Upper lobe of left lung (tissue), 6 donors: ENCODE measurements at regions not wholly inside any gene's neighbourhood (a gene's known extent, or its start where the extent isn't known, plus 50 kb on each side); places are given as distances from the start of the nearest gene placed in this dataset.

Experiments used
- ATAC-seq, 2 donors: fragments of 200-7000 bp; cut with Tn5 transposase; one replicate each; pipeline ENCODE4 v1.9.1; 2022; ENCODE audit warnings: mild to moderate bottlenecking in 2 of 2, moderate library complexity in 2 of 2; ENCODE audit not compliant: low FRiP score in 2 of 2
- DNase-seq, 2 donors: peaks; one replicate each; pipeline ENCODE4 v3.0.0-alpha.2; 2019 to 2020
- H3K27ac ChIP-seq, 4 donors: fragments of 200-600 bp; sonication (generic); one replicate each; pipeline ENCODE4 v1.5.1; 2016 to 2019
- H3K27me3 ChIP-seq, 4 donors: fragments of 200-600 bp; sonication (generic); one replicate each; pipeline ENCODE4 v1.5.1; 2017 to 2019
- H3K36me3 ChIP-seq, 4 donors: fragments of 200-600 bp; sonication (generic); one replicate each; pipeline ENCODE4 v1.5.1; 2016 to 2019
- H3K4me1 ChIP-seq, 4 donors: fragments of 200-600 bp; sonication (generic); one replicate each; pipeline ENCODE4 v1.5.1; 2018 to 2019
- H3K4me3 ChIP-seq, 4 donors: fragments of 200-600 bp; sonication (generic); one replicate each; pipeline ENCODE4 v1.5.1; 2017 to 2019; ENCODE audit warnings: mild to moderate bottlenecking in 2 of 4, moderate library complexity in 1 of 4
- H3K9me3 ChIP-seq, 4 donors: fragments of 200-600 bp; sonication (generic); one replicate each; pipeline ENCODE4 v1.5.1; 2018 to 2019
- EP300 ChIP-seq, 4 donors: sonication (generic); formaldehyde crosslinking; IDR thresholded peaks; one replicate each; pipeline ENCODE4 v1.5.1; 2017; ENCODE audit warnings: antibody characterized with exemption in 4 of 4, control low read depth in 2 of 4
- POLR2A ChIP-seq, 4 donors: fragments of 450-650 bp; IDR thresholded peaks; one replicate each; pipeline ENCODE4 v1.5.1; 2016 to 2017; ENCODE audit warnings: antibody characterized with exemption in 4 of 4, mild to moderate bottlenecking in 2 of 4
- POLR2AphosphoS5 ChIP-seq, 2 donors: sonication (generic); formaldehyde crosslinking; IDR thresholded peaks; one replicate each; pipeline ENCODE4 v1.5.1; 2017; ENCODE audit warnings: antibody characterized with exemption in 2 of 2
- WGBS, 2 donors: methylation state at CpG; one replicate each; pipeline ENCODE4 v1.1.5; 2017 to 2018; 5-methylcytosine and 5-hydroxymethylcytosine counted together
- TF ChIP-seq, protein P1 (sequence below), 6 experiments: fragments of 450-650 bp in 4 of 6; fragments of 200-600 bp in 2 of 6; sonication (generic) in 2 of 6; IDR thresholded peaks; one replicate each; pipeline ENCODE4 v1.5.1; 2016 to 2019; ENCODE audit warnings: antibody characterized with exemption in 6 of 6
- donor health status: DM: no; HTN: no; CAD: no; lungs with moderate emphysema.
- donor health status: DM: no; HTN: yes; CAD: no; lungs with severe emphysema.

DNA sequence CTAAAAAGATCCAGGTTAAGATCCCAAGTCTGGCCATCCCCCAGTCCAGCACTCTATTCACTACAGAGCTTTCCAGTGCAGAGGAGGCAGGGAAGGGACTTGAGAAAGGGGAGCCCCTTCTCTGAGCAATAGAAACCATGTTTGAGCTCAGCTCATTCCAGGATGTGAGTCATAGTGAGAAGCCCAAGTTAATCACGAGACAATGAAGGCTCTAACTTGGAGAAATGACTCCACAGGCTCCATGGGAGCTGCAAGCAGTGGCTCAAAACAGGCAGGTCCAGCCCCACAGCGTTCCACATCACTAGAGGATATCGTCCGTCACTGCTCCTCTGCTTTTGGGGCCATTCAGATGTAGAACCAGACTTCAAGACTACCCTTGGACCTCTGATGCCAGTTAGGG lies 59.1 kb downstream of the CAMK2N1 start:
- WGBS, 2 donors, result 13 to 56% methylated on average over 1 to 4 of the region's 4 CpGs
- H3K4me3 ChIP-seq, result no peak overlapping the region
- DNase-seq (no peak), ATAC-seq (peak in 1 of 2 donors; percentile 14)
- no peaks in the 10 kb centered on the region for H3K4me1 ChIP-seq
- H3K36me3 ChIP-seq, result no peaks in the 10 kb centered on the region
- H3K27ac ChIP-seq, result no peak overlapping the region
- no peak for TF ChIP-seq POLR2A (IDR thresholded peaks at IDR 0.05)
- TF ChIP-seq POLR2AphosphoS5 (IDR thresholded peaks at IDR 0.05), result no peak
- TF ChIP-seq, protein P1, sequence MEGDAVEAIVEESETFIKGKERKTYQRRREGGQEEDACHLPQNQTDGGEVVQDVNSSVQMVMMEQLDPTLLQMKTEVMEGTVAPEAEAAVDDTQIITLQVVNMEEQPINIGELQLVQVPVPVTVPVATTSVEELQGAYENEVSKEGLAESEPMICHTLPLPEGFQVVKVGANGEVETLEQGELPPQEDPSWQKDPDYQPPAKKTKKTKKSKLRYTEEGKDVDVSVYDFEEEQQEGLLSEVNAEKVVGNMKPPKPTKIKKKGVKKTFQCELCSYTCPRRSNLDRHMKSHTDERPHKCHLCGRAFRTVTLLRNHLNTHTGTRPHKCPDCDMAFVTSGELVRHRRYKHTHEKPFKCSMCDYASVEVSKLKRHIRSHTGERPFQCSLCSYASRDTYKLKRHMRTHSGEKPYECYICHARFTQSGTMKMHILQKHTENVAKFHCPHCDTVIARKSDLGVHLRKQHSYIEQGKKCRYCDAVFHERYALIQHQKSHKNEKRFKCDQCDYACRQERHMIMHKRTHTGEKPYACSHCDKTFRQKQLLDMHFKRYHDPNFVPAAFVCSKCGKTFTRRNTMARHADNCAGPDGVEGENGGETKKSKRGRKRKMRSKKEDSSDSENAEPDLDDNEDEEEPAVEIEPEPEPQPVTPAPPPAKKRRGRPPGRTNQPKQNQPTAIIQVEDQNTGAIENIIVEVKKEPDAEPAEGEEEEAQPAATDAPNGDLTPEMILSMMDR (IDR thresholded peaks at IDR 0.05), result no peak
- H3K27me3 ChIP-seq, result no peaks in the 10 kb centered on the region
- H3K9me3 ChIP-seq, result peaks cover 6 to 20% (median 16%) of the 10 kb centered on the region in 4 donors

DNA sequence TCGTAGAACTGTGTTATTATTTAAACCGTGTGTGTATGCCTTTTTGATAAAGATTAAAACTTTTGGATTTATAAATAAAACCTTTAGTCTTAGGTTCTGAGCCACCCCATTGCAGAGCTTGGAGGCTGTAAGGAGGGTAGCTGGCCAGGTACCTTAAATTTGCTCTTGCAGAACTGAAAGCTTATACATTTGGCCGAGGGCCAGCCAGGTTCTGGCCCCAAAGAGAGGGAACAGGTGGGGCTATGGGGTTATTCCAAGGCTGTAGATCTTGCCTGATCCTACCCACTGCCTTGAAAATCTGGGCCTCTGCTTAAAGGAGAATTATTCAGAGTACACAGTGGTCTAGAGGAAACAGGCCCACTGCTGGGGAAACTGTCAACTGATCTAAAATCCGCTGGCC lies 59.6 kb downstream of the CAMK2N1 start:
- no peak for ATAC-seq
- peaks cover 6 to 20% (median 18%) of the 10 kb centered on the region in 4 donors for H3K9me3 ChIP-seq
- 70 to 72% methylated on average over 3 to 4 of the region's 4 CpGs for WGBS, 2 donors
- DNase-seq, result no peak
- H3K4me1 ChIP-seq, result no peaks in the 10 kb centered on the region
- H3K27ac ChIP-seq, result no peak overlapping the region
- no peaks in the 10 kb centered on the region for H3K36me3 ChIP-seq
- no peaks in the 10 kb centered on the region for H3K27me3 ChIP-seq
- H3K4me3 ChIP-seq, result no peak overlapping the region
- TF ChIP-seq POLR2A (IDR thresholded peaks at IDR 0.05), result no peak
- TF ChIP-seq EP300 (IDR thresholded peaks at IDR 0.05), result no peak
- TF ChIP-seq, protein P1 (IDR thresholded peaks at IDR 0.05), result no peak
- TF ChIP-seq POLR2AphosphoS5 (IDR thresholded peaks at IDR 0.05), result no peak

DNA sequence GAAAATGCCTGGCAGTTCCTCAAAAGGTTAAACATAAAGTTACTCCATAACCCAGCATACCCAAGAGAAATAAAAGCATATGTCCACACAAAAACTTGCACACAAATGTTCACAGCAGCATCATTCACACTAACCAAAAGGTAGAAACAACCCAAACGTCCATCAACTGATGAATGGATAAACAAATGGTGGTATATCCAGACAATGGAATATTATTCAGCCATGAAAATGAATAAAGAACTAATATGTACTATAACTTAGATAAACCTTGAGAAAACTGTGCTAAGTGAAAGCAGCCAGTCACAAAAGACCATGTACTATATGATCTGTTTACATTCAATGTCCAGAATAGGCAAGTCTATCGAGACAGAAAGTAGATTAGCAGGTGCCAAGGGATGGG lies 60.4 kb downstream of the CAMK2N1 start:
- ATAC-seq (no peak), DNase-seq (no peak)
- no peaks in the 10 kb centered on the region for H3K27me3 ChIP-seq
- peaks cover 6 to 20% (median 18%) of the 10 kb centered on the region in 4 donors for H3K9me3 ChIP-seq
- H3K36me3 ChIP-seq, result no peaks in the 10 kb centered on the region
- H3K4me3 ChIP-seq, result no peak overlapping the region
- no peaks in the 10 kb centered on the region for H3K4me1 ChIP-seq
- H3K27ac ChIP-seq, result no peak overlapping the region
- TF ChIP-seq, protein P1 (IDR thresholded peaks at IDR 0.05), result no peak
- no peak for TF ChIP-seq EP300 (IDR thresholded peaks at IDR 0.05)
- TF ChIP-seq POLR2AphosphoS5 (IDR thresholded peaks at IDR 0.05), result no peak
- TF ChIP-seq POLR2A (IDR thresholded peaks at IDR 0.05), result no peak
- WGBS, 2 donors, result 48 to 50% methylated on average over 2 of the region's 2 CpGs

DNA sequence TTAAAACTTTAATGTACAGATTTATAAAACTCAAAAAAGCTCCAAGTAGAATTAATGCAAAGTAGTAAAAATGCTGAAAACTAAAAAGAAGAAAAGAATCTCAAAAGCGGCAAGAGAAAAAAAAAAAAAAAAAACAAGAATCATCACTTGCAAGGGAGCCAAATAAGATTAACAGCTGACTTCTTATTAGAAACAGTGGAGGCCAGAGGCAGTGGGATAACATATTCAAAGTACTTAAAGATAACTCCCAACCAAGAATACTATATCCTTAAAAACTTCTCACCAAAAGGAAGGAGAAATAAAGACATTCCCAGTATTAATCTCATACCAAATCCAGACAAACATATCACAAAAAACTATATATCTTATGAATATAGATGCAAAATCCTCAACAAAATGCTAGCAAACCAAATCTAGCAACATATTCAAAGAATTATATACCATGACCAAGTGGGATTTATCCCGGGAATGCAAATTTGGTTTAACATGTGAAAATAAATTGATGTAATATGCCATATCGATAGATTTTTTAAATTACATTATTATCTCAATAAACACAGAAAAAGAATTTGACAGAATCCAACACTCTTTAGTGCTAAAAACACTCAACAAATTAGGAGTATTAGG lies 62.7 kb downstream of the CAMK2N1 start:
- H3K9me3 ChIP-seq, result peaks cover 6 to 20% (median 18%) of the 10 kb centered on the region in 4 donors
- H3K27ac ChIP-seq, result no peak overlapping the region
- H3K27me3 ChIP-seq, result no peaks in the 10 kb centered on the region
- H3K4me3 ChIP-seq, result no peak overlapping the region
- 91 to 97% methylated on average over 3 of the region's 3 CpGs for WGBS, 2 donors
- TF ChIP-seq, protein P1 (IDR thresholded peaks at IDR 0.05), result no peak
- TF ChIP-seq EP300 (IDR thresholded peaks at IDR 0.05) (no peak), POLR2A (IDR thresholded peaks at IDR 0.05) (no peak), POLR2AphosphoS5 (IDR thresholded peaks at IDR 0.05) (no peak)
- H3K4me1 ChIP-seq, result no peaks in the 10 kb centered on the region
- H3K36me3 ChIP-seq, result no peaks in the 10 kb centered on the region
- ATAC-seq (no peak), DNase-seq (no peak)

DNA sequence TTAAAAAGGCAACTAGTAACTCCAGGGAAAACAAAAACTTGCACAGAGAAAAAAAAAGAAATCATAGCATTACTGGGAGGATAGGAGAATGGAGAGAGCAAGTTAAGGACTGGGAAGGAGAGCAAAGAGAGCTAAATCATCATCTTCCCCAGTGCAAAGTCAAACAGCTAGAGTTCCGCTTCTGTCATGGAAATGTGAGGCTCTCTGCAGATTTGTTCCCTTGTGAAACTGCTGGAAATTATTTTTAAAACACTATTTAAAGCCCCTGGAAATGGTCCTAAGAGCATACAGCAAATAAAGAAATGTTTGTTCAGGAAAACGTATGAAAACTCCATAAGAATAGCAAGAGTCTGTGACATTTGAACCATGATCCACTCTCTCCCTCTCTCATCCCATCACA lies 64.6 kb downstream of the CAMK2N1 start:
- H3K9me3 ChIP-seq, result peaks cover 6 to 20% (median 18%) of the 10 kb centered on the region in 4 donors
- ATAC-seq, result no peak

More for the DNA sequence above, 64.6 kb downstream of the CAMK2N1 start:
- no peak overlapping the region for H3K27ac ChIP-seq
- no peaks in the 10 kb centered on the region for H3K27me3 ChIP-seq
- WGBS, 2 donors, result 63 to 66% methylated on average over 2 of the region's 2 CpGs
- no peak overlapping the region for H3K4me3 ChIP-seq
- TF ChIP-seq POLR2A (IDR thresholded peaks at IDR 0.05) (no peak), POLR2AphosphoS5 (IDR thresholded peaks at IDR 0.05) (no peak), EP300 (IDR thresholded peaks at IDR 0.05) (no peak)
- TF ChIP-seq, protein P1 (IDR thresholded peaks at IDR 0.05), result no peak
- H3K36me3 ChIP-seq, result no peaks in the 10 kb centered on the region
- no peak for DNase-seq
- no peaks in the 10 kb centered on the region for H3K4me1 ChIP-seq
